D341Med (cell line): ENCODE measurements at regions not wholly inside any gene's neighbourhood (a gene's known extent, or its start where the extent isn't known, plus 50 kb on each side); places are given as distances from the start of the nearest gene placed in this dataset.
"Not testable (repeated sequence)": the region's sequence is repeated elsewhere in the genome, so short reads cannot be mapped to it uniquely, and the experiment has no call there.

Source experiments
- DNase-seq: peaks from one replicate; pipeline ENCODE4 v3.0.0; 2012; ENCODE audit warnings: low spot score

DNA sequence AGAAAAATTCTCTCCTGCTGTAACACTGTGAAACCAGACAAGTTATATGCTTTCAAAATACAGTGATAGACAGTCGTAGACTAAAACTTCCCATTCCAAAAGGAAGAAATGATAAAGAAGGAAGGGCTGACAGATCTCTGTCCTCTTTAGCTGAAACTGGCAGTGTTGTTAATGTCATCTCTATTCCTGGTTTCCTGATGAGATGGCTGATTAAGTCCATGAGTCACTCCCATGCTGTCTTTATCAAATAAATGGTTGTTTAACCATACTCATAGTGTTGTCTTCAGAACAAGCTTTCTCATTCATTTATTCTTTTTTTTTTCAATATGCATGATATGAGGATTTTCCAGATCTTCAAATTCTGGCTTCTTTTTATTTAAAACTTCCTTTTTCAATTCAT is 952.2 kb upstream of the WWC1 start:
- no peak for DNase-seq

GRCh38 chr5:167346461-167346860 is 945.0 kb upstream of the WWC1 start:
- no peak for DNase-seq

GRCh38 chr5:167348251-167348926 is 943.1 kb upstream of the WWC1 start:
- peak; percentile 75 for DNase-seq

GRCh38 chr5:167348980-167349379 is 942.5 kb upstream of the WWC1 start:
- DNase-seq = no peak

GRCh38 chr5:167351316-167351715 is 940.1 kb upstream of the WWC1 start:
- no peak for DNase-seq

GRCh38 chr5:167352801-167353200 is 938.6 kb upstream of the WWC1 start:
- DNase-seq = no peak

- peak; percentile 16 for DNase-seq
These were observed 936.1 kb upstream of the WWC1 start for GRCh38 chr5:167355346-167355745.

DNA sequence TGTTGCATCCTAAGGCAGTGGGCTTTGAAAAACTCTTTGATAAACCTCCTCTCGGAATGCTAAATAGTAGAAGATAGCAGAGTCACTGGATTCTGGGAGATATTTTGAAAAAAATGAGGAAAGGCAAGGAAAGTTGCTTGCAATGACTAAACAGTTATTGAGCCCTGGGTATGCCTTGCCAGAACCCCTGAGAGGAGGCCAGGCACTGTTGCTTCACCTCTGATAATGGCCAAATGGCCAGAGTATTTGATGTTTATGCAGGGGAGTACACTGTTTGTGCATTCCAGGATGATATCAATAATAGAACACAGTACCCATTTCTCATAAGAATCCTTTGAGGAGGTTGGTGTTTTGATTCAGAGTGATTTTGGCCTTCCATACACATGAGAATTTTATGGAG is 935.1 kb upstream of the WWC1 start:
- no peak for DNase-seq

- no peak for DNase-seq
These were observed 932.5 kb upstream of the WWC1 start for GRCh38 chr5:167358868-167359492.

- no peak for DNase-seq
These were observed 929.6 kb upstream of the WWC1 start for GRCh38 chr5:167361795-167362194.

GRCh38 chr5:167363065-167363464 is 928.4 kb upstream of the WWC1 start:
- DNase-seq = no peak

- DNase-seq = no peak
These were observed 916.3 kb upstream of the WWC1 start for GRCh38 chr5:167375125-167375524.

GRCh38 chr5:167378894-167379723 is 912.3 kb upstream of the WWC1 start:
- DNase-seq = no peak

GRCh38 chr5:167381457-167381856 is 910.0 kb upstream of the WWC1 start:
- no peak for DNase-seq

- DNase-seq = no peak
These were observed 901.9 kb upstream of the WWC1 start for GRCh38 chr5:167389537-167389936.

- DNase-seq = not testable (repeated sequence)
These were observed 900.2 kb upstream of the WWC1 start for GRCh38 chr5:167391286-167391685.

GRCh38 chr5:167392240-167392639 is 899.2 kb upstream of the WWC1 start:
- DNase-seq = no peak

- no peak for DNase-seq
These were observed 898.1 kb upstream of the WWC1 start for GRCh38 chr5:167393358-167393757.

DNA sequence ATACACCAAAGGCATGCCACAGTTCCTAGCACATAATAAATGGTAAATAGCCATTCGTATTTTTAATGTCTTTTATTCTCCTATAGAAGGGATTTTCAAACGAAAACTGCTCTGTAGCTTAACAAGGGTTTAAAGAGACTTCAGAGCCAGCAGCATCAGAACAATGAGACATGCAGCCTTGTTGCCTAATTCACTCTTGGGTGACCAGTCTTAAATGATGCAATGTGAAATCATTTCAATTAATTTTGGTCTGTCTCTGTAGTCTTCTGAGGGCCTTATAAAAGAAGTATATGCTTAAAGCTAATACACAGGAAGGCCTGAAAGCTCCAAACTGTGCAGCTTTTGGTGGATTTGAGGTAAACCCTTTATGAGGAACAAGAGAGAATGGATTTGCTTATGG is 888.8 kb upstream of the WWC1 start:
- no peak for DNase-seq

- no peak for DNase-seq
These were observed 884.9 kb upstream of the WWC1 start for GRCh38 chr5:167406513-167406912.

DNA sequence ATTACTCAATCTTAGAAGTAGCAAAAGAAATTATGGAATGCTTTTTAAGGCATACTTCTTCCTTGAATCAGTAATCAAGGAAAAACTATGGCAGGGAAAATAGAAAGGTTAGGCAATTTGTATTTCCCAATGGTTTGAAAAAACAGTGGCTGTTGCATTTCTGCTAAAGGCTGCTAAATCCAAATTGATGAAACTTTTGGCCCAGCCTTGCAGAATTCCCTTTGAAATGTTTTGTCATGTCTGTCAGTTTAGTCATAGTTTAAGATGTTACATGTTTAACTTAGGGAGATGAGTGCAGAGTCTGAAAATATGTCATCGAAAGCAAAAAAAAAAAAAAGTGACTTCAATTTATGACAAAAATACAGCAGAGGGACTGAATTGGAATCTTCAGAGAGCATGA is 878.9 kb upstream of the WWC1 start:
- no peak for DNase-seq

- no peak for DNase-seq
These were observed 877.9 kb upstream of the WWC1 start for GRCh38 chr5:167413506-167413905.

DNA sequence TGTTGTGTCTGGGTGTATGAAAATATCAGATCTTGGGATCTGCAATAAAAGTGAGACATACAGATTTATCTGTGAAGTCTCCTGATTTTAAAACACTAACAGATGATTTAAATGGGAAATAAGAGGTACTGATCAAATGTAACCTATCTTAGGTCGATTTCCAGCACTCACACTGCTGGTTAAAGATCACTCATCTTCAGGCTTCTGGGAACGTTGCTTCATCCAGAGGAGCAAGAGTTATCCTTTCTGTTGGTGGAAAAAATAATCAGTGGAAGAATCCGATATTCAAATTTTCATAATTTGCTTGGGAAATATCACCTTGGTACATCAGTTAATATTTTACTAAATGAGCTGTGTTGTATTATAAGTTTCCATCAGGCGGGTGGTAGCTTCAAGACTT is 876.8 kb upstream of the WWC1 start:
- no peak for DNase-seq
